ENCODE measurements at regions not wholly inside any gene's neighbourhood (a gene's known extent, or its start where the extent isn't known, plus 50 kb on each side); places are given as distances from the start of the nearest gene placed in this dataset.

DNA sequence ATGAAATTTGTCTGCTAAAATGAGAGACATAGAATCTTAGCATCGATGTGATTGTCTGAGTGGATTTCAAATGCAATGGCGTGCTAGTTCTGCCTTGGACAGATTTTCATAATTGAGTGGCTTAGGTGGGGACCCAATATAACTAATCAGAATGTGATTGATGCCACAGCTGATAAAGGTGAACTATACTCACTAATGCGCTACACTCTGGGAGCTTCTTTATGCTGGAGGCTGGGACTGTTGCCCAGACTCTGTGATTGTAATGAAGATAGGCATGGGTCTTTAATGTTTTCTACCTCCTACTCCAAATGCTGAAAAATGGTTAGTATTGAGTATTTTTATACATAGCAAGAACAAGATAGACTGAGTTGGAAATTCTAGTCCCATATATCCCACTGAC is 339.5 kb upstream of the SLC39A10 start:
- in situ Hi-C loops (cut with MboI) (loop anchor here (10.0 to 25.0 kb wide), 2 partner anchors 1153 to 1630 kb away; no protein-coding TSS in a partner anchor), intact Hi-C loops (cut with micrococcal nuclease; ENCODE audit: unreplicated experiment) (loop anchor here (5.0 to 10.0 kb wide), 5 partner anchors 450 to 1620 kb away; no protein-coding TSS in a partner anchor)
- Histone ChIP-seq H3K27me3 (replicated peaks in 1 of 2; ENCODE audit: control insufficient read depth in 2 of 2, insufficient read depth in 2 of 2, low read length in 1 of 2) (no peaks in the 10 kb centered on the region), H3K36me3 (ENCODE audit: control insufficient read depth in 2 of 2, insufficient read depth in 2 of 2, low read length in 1 of 2) (no peaks in the 10 kb centered on the region), H3K4me1 (ENCODE audit: control insufficient read depth, insufficient read depth, low read length) (no peaks in the 10 kb centered on the region), H3K27ac (ENCODE audit: control insufficient read depth, insufficient read depth) (no peak overlapping the region), H3K79me2 (ENCODE audit: control insufficient read depth, insufficient read depth, low read length) (no peaks in the 10 kb centered on the region), H3K4me2 (ENCODE audit: control insufficient read depth, insufficient read depth) (no peak overlapping the region), H2AFZ (ENCODE audit: control insufficient read depth, low read depth, low read length) (no peak overlapping the region), H3K4me3 (no peak overlapping the region), H3K9ac (ENCODE audit: control insufficient read depth, insufficient read depth, low read length) (no peak overlapping the region), H3K9me3 (replicated peaks; ENCODE audit: control insufficient read depth, insufficient read depth, low read length) (no peaks in the 10 kb centered on the region), H4K20me1 (ENCODE audit: control insufficient read depth, insufficient read depth) (no peaks in the 10 kb centered on the region)
- SMC1A ChIA-PET (ENCODE audit: uncharacterized antibody, unreplicated experiment) = interaction anchor here (0.6 to 2.0 kb wide), 3 partner anchors 217 to 910 kb away, joined by 3 to 8 read pairs (median 4); no protein-coding TSS in a partner anchor
- BruUV-seq (replicated peaks) = no TSS peak
- POLR2A ChIA-PET = no interaction called here
- RAD21 ChIA-PET (ENCODE audit: unreplicated experiment) = interaction anchor here (0.6 to 2.6 kb wide), 6 partner anchors 9 to 771 kb away, joined by 3 to 9 read pairs (median 3); no protein-coding TSS in a partner anchor
- DNase-seq (ENCODE audit: low read depth, low spot score) (no peak), FAIRE-seq (no peak), ATAC-seq (no peak)
- WGBS (ENCODE audit: insufficient coverage, insufficient replicate concordance, low lambda C conversion rate, missing lambda C conversion rate) = 60% methylated on average over 3 of the region's 3 CpGs
- CTCF ChIA-PET = interaction anchor here (1.0 to 8.3 kb wide), 10 partner anchors 11 to 762 kb away, joined by 3 to 54 read pairs (median 3); no protein-coding TSS in a partner anchor
- TF ChIP-seq RCOR1 (conservative IDR thresholded peaks at IDR 0.05; ENCODE audit: low read depth, low read length) (no peak), SPI1 (IDR thresholded peaks at IDR 0.05; ENCODE audit: borderline replicate concordance, insufficient read depth, low read depth, low read length) (no peak), RAD21 (IDR thresholded peaks at IDR 0.05; ENCODE audit: insufficient read depth, low read depth, low read length) (no peak), ZNF274 (IDR thresholded peaks at IDR 0.05; ENCODE audit: insufficient read depth, insufficient read length) (no peak), NR2C1 (IDR thresholded peaks at IDR 0.05) (no peak), ZNF24 (IDR thresholded peaks at IDR 0.05) (no peak), NFXL1 (IDR thresholded peaks at IDR 0.05; ENCODE audit: borderline replicate concordance) (no peak), SUPT20H (IDR thresholded peaks at IDR 0.05; ENCODE audit: borderline replicate concordance, control insufficient read depth, low read depth, low read length) (no peak)
- TF ChIP-seq, protein P1, sequence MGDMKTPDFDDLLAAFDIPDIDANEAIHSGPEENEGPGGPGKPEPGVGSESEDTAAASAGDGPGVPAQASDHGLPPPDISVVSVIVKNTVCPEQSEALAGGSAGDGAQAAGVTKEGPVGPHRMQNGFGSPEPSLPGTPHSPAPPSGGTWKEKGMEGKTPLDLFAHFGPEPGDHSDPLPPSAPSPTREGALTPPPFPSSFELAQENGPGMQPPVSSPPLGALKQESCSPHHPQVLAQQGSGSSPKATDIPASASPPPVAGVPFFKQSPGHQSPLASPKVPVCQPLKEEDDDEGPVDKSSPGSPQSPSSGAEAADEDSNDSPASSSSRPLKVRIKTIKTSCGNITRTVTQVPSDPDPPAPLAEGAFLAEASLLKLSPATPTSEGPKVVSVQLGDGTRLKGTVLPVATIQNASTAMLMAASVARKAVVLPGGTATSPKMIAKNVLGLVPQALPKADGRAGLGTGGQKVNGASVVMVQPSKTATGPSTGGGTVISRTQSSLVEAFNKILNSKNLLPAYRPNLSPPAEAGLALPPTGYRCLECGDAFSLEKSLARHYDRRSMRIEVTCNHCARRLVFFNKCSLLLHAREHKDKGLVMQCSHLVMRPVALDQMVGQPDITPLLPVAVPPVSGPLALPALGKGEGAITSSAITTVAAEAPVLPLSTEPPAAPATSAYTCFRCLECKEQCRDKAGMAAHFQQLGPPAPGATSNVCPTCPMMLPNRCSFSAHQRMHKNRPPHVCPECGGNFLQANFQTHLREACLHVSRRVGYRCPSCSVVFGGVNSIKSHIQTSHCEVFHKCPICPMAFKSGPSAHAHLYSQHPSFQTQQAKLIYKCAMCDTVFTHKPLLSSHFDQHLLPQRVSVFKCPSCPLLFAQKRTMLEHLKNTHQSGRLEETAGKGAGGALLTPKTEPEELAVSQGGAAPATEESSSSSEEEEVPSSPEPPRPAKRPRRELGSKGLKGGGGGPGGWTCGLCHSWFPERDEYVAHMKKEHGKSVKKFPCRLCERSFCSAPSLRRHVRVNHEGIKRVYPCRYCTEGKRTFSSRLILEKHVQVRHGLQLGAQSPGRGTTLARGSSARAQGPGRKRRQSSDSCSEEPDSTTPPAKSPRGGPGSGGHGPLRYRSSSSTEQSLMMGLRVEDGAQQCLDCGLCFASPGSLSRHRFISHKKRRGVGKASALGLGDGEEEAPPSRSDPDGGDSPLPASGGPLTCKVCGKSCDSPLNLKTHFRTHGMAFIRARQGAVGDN (IDR thresholded peaks at IDR 0.05) = no peak
- TF ChIP-seq, protein P2, sequence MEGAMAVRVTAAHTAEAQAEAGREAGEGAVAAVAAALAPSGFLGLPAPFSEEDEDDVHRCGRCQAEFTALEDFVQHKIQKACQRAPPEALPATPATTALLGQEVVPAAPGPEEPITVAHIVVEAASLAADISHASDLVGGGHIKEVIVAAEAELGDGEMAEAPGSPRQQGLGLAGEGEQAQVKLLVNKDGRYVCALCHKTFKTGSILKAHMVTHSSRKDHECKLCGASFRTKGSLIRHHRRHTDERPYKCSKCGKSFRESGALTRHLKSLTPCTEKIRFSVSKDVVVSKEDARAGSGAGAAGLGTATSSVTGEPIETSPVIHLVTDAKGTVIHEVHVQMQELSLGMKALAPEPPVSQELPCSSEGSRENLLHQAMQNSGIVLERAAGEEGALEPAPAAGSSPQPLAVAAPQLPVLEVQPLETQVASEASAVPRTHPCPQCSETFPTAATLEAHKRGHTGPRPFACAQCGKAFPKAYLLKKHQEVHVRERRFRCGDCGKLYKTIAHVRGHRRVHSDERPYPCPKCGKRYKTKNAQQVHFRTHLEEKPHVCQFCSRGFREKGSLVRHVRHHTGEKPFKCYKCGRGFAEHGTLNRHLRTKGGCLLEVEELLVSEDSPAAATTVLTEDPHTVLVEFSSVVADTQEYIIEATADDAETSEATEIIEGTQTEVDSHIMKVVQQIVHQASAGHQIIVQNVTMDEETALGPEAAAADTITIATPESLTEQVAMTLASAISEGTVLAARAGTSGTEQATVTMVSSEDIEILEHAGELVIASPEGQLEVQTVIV (IDR thresholded peaks at IDR 0.05; ENCODE audit: borderline replicate concordance, partially characterized antibody) = no peak
- TF ChIP-seq, protein P3, sequence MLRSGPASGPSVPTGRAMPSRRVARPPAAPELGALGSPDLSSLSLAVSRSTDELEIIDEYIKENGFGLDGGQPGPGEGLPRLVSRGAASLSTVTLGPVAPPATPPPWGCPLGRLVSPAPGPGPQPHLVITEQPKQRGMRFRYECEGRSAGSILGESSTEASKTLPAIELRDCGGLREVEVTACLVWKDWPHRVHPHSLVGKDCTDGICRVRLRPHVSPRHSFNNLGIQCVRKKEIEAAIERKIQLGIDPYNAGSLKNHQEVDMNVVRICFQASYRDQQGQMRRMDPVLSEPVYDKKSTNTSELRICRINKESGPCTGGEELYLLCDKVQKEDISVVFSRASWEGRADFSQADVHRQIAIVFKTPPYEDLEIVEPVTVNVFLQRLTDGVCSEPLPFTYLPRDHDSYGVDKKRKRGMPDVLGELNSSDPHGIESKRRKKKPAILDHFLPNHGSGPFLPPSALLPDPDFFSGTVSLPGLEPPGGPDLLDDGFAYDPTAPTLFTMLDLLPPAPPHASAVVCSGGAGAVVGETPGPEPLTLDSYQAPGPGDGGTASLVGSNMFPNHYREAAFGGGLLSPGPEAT (IDR thresholded peaks at IDR 0.05; ENCODE audit: low read depth) = no peak
- TF ChIP-seq, protein P4, sequence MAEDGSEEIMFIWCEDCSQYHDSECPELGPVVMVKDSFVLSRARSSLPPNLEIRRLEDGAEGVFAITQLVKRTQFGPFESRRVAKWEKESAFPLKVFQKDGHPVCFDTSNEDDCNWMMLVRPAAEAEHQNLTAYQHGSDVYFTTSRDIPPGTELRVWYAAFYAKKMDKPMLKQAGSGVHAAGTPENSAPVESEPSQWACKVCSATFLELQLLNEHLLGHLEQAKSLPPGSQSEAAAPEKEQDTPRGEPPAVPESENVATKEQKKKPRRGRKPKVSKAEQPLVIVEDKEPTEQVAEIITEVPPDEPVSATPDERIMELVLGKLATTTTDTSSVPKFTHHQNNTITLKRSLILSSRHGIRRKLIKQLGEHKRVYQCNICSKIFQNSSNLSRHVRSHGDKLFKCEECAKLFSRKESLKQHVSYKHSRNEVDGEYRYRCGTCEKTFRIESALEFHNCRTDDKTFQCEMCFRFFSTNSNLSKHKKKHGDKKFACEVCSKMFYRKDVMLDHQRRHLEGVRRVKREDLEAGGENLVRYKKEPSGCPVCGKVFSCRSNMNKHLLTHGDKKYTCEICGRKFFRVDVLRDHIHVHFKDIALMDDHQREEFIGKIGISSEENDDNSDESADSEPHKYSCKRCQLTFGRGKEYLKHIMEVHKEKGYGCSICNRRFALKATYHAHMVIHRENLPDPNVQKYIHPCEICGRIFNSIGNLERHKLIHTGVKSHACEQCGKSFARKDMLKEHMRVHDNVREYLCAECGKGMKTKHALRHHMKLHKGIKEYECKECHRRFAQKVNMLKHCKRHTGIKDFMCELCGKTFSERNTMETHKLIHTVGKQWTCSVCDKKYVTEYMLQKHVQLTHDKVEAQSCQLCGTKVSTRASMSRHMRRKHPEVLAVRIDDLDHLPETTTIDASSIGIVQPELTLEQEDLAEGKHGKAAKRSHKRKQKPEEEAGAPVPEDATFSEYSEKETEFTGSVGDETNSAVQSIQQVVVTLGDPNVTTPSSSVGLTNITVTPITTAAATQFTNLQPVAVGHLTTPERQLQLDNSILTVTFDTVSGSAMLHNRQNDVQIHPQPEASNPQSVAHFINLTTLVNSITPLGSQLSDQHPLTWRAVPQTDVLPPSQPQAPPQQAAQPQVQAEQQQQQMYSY (CRISPR knock-in tag; IDR thresholded peaks at IDR 0.05) = no peak

Measured in GM12878 (cell line).